ENCODE measurements at regions not wholly inside any gene's neighbourhood (a gene's known extent, or its start where the extent isn't known, plus 50 kb on each side); places are given as distances from the start of the nearest gene placed in this dataset.
"Not testable (repeated sequence)": the region's sequence is repeated elsewhere in the genome, so short reads cannot be mapped to it uniquely, and the experiment has no call there.

GRCh38 chr5:69007163-69007562 is 86.7 kb upstream of the SLC30A5 start:
- DNase-seq = no peak

DNA sequence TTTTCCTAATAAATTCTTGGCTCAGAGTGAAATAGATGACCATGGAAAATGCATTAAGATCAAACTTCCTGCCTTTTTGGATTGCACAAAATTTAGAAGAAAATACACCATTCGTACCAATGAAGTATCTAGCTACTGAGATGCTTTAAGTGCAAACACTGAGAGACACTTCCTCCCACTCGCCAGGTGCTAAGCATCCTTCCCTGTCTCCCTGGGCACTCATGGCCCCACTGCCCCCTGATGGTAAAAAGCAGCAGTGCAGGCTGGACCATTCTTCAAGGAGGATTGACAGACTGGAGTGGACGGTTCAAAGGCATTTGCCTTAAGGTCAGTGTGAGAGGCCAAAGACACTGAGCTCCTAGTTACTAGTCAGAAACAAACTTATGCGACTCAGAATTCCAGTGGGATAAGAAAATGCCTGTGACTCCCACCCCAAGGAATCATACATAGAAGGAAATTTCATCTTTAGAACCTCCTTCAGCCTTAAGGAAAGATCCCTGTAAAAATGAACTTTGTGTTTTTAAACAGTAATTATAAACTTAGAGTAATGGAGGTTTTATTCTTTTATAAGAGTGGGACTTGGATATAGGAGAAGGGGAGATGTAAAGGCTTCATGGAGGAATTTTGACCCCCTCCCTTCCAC is 86.0 kb upstream of the SLC30A5 start:
- DNase-seq = peak; percentile 61 to 67

GRCh38 chr5:69010476-69010875 is 83.3 kb upstream of the SLC30A5 start:
- no peak for DNase-seq

DNA sequence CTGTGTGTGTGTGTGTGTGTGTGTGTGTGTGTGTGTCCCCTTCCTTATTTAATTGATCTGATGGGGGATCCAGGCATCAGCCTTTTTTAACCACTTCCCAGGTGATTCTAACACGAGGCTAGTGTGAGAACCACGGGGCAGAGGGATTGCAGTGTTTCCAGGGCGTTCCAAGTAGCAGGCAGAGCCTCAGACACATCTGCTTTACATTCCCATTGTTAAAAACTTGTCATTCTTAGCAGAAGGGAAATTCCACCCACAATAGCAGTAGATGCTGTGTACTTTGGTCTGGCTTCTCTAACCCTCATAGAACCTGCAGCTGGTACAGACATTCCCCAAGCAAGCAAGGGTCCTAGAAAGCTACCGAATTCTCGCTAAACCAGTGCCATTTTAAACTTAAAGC is 81.9 kb upstream of the SLC30A5 start:
- DNase-seq = no peak

DNA sequence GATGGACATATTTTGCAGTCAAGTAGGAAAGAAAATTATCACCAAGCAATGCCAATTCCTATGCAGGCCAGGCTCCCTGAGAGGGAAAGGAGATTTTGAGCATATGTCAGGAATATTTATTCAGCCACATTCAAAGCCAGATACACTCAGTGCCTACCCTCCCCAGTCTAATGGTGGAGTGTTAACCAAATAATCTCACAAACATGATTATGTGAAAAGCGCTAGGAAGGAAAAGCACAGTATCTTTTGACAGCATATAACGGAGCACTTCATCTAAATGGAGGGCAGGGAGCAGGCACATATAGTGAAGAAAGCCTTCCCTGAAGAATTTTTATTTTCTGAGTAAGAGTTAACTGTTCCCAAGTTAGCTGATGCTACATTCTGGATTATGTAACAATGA is 80.3 kb upstream of the SLC30A5 start:
- DNase-seq = no peak

GRCh38 chr5:69014007-69014406 is 79.8 kb upstream of the SLC30A5 start:
- DNase-seq = not testable (repeated sequence)

DNA sequence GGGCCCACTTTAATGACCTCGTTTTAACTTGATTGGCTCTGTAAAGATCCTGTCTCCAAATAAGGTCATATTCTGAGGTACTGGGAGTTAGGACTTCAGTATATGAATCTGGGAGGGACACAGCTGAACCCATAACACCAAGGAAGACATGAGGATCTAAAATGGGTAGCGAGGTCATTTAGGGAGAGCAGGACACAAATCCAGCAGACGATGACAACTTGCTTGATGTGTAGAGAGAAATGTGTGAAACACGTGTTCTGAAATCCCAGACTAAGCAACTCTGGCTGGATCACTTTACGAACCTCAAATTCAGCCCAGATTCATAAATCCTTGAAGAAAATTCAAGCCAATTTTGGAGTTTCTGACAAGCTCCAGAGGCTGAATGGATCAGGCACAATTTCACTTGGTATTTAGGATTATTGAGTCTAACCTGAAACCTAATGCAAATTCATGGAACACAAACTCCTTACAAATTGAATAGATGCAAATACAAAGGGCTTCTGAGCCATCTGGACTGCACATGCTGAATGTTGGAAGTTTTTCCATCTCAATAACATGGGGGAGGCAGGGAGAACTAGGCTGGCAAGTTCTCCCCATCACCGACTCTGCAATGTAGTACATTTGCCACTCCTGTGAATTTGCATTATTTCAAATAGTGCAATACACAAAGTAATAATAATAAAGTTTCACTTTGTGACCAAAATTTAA is 74.0 kb upstream of the SLC30A5 start:
- DNase-seq = no peak

GRCh38 chr5:69024241-69024651 is 69.6 kb upstream of the SLC30A5 start:
- DNase-seq = no peak

DNA sequence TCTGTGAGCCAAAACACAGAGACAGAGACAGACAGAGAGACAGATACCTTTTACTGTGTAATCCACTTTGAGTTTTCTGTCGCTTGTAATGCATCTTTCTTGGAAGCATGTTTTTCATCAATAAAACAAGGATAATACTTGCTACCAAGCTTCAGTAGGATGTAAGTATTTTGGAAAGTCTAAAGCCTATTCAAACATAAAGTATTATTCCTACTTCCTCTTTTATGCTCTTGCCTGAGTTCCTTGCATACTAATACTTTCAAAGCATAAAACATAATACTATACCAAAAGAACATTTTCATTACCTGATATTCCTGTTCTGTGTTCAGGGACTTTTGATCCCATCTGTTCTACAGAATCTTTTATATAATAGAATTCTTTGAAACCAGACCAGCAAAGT is 64.5 kb upstream of the SLC30A5 start:
- DNase-seq = no peak

DNA sequence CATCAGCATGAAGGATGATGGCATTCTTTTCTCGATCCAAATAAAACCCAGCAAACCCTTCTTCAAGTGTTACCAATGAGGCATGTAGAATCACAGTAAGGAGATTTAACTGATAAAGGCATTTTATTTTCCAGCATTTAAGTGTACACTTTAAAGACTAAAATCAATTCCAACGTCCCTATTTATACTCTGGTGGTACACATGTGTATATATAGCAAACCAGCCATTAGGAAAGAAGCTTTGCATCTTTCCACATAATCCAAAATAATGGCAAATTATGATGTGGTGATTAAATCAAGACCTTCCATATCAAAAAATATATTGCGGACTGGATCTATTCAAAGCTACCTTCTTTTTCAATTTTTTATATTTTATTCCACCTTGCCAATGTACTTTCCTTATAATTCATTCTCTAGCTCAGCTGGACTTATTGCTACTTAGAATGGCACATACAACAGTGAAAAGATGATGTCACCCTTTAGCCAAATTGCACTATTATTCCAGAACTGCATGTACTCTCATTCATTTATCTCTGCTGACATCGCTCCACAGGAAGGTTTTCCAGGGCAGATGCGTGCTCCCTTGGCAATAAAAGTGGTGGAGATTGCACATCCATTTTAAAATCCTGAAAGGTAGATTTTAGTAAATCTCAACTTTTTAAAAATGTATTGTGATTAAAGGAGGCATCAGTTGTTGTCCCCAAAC is 63.3 kb upstream of the SLC30A5 start:
- DNase-seq = no peak

DNA sequence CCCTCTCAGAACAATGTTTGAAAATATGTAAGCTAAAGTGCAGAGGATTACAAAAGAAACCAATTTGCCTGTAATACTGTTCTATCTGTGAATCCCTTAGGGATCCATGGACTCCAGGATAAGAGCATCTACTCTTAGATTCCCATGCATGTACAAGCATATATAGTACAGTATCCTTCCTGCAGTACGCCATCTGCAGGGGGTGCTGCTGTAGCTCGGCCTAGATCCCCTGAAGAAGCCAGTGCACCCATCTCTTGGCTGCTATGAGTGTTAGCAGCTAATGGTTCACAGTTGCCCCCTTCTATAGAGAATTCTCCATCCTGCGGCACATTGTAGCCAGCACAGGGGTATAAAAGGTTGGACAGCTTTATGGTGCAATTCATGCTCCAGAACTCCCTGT is 61.8 kb upstream of the SLC30A5 start:
- no peak for DNase-seq

DNA sequence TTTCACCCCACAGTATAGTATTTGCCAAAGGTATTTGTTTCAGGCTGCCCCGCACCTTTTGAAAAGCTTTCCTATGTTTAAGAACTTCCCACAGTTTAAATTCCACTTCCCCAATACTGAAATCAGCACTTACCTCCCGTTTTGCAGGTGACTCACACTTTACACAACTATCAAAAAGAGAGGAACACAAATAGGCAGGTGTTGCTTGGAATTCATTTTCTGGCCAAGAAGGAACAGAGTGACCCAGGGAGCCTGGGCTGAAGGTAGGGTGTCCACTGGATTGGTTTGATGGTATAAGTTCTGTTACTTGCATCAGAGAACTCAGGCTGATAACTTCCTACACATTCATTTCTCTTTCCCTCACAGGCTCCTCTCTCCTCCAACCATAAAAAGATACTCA is 60.1 kb upstream of the SLC30A5 start:
- no peak for DNase-seq

- no peak for DNase-seq
Observed at GRCh38 chr5:69034898-69035297, 58.9 kb upstream of the SLC30A5 start.

- DNase-seq = no peak
Observed at GRCh38 chr5:69035665-69036064, 58.1 kb upstream of the SLC30A5 start.

- DNase-seq = no peak
Observed at GRCh38 chr5:69038539-69038938, 55.3 kb upstream of the SLC30A5 start.

DNA sequence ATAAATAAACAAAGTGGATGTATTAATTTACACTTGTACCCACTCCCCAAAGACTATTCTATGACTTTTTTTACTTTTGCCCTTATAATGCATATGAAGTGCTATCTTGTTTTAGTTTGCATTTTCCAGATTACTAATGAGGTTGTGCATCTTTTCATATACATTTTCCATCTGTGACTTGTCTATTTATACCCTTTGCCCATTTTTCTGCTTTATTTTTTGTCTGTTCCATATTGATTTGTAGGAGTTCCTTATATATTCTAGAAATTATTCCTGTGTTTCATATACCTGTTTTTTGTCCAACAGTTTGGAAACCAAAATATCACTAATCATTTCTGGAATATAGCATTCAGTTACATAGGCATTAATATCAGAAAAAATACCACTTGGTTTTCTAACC is 54.0 kb upstream of the SLC30A5 start:
- DNase-seq = no peak

- DNase-seq = no peak
Observed at GRCh38 chr5:69042500-69042899, 51.3 kb upstream of the SLC30A5 start.

- DNase-seq = peak; percentile 63 to 66
Observed at GRCh38 chr5:69042915-69043654, 50.7 kb upstream of the SLC30A5 start.

- no peak for DNase-seq
Observed at GRCh38 chr5:69043655-69043996, 50.2 kb upstream of the SLC30A5 start.

Data from activated CD4-positive, alpha-beta T cell treated with anti-CD3 and anti-CD28 coated beads, Interleukin-2, amount 50 U/mL, for 4 hours (primary cell).